Psoas muscle (tissue), 7 donors: ENCODE measurements at regions not wholly inside any gene's neighbourhood (a gene's known extent, or its start where the extent isn't known, plus 50 kb on each side); places are given as distances from the start of the nearest gene placed in this dataset.

Source experiments
- ATAC-seq, 4 donors: fragments of 200-7000 bp; cut with Tn5 transposase; one replicate each; pipeline ENCODE4 v1.9.1; 2020; ENCODE audit warnings: moderate library complexity in 3 of 4, mild to moderate bottlenecking in 2 of 4
- DNase-seq, 2 donors: peaks; one replicate each; pipeline ENCODE4 v3.0.0-alpha.2; 2020
- H3K27ac ChIP-seq: fragments of 200-600 bp; one replicate; pipeline ENCODE4 v1.8.0; 2022
- H3K27me3 ChIP-seq, 3 donors: fragments of 200-600 bp in 1 of 3; one replicate each; pipeline versions ENCODE4 v1.6.1 to v1.8.0; 2013 to 2022; ENCODE audit warnings: low read length in 2 of 3, mild to moderate bottlenecking in 2 of 3, moderate library complexity in 1 of 3; ENCODE audit not compliant: insufficient read depth in 3 of 3
- H3K36me3 ChIP-seq, 2 donors: fragments of 200-600 bp in 1 of 2; one replicate each; pipeline versions ENCODE4 v1.6.1 to v1.8.0; 2013 to 2022; ENCODE audit warnings: low read depth in 1 of 2, mild to moderate bottlenecking in 1 of 2, moderate library complexity in 1 of 2; ENCODE audit not compliant: insufficient read depth in 1 of 2
- H3K4me1 ChIP-seq: fragments of 200-600 bp; one replicate; pipeline ENCODE4 v1.8.0; 2022
- H3K4me3 ChIP-seq: fragments of 200-600 bp; one replicate; pipeline ENCODE4 v1.8.0; 2022; ENCODE audit warnings: mild to moderate bottlenecking
- H3K9me3 ChIP-seq: fragments of 200-600 bp; one replicate; pipeline ENCODE4 v1.8.0; 2022
- WGBS, 3 donors: extraction: QIAGEN DNeasy Blood & Tissue Kit; methylation state at CpG; one replicate each; pipeline versions ENCODE4 v1.1.6 to v1.1.7; 2013; 5-methylcytosine and 5-hydroxymethylcytosine counted together
- intact Hi-C, 2 donors: fragments of 100-400 bp; cut with DNase I; formaldehyde crosslinking; loops; one replicate each; pipeline versions ENCODE4 v1.11.0 to v1.14.2; 2022
- TF ChIP-seq, protein P1 (sequence below): fragments of 200-600 bp; IDR thresholded peaks from one replicate; pipeline ENCODE4 v1.8.0; 2022; ENCODE audit warnings: antibody characterized with exemption
- donor health status: healthy with polysubstance abuse.
- donor health status: DM: no; HTN: no; CAD: no; lungs with moderate emphysema.
- donor health status: Bipolar disorder and iron deficiency.
- donor health status: healthy.
- donor health status: DM: yes; HTN: yes; CAD: no.
- donor health status: DM: no; HTN: no; CAD: no.
- donor health status: DM: yes; HTN: yes; CAD: no.

DNA sequence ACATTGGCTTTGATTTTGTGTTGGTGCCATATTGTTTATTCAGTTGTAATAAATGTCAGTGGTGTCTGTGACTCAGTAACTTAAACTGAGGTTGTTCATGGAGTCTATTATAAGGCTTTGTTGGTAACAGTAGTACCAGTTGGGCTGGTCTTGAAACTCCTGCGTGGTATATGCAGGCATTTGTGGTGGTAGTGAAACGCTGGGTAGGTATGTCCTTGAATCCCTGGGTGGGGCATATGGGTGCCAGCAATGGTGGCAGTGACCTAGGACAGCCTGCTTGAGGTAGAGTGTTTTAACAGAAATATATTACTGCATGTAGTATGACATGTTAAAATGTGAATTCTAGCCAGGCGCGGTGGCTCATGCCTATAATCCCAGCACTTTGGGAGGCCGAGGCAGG is 1058.5 kb upstream of the SEMA6A start:
- intact Hi-C loops: no loop called here
- TF ChIP-seq, protein P1, sequence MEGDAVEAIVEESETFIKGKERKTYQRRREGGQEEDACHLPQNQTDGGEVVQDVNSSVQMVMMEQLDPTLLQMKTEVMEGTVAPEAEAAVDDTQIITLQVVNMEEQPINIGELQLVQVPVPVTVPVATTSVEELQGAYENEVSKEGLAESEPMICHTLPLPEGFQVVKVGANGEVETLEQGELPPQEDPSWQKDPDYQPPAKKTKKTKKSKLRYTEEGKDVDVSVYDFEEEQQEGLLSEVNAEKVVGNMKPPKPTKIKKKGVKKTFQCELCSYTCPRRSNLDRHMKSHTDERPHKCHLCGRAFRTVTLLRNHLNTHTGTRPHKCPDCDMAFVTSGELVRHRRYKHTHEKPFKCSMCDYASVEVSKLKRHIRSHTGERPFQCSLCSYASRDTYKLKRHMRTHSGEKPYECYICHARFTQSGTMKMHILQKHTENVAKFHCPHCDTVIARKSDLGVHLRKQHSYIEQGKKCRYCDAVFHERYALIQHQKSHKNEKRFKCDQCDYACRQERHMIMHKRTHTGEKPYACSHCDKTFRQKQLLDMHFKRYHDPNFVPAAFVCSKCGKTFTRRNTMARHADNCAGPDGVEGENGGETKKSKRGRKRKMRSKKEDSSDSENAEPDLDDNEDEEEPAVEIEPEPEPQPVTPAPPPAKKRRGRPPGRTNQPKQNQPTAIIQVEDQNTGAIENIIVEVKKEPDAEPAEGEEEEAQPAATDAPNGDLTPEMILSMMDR: no peak
- Histone ChIP-seq H3K27me3 (no peaks in the 10 kb centered on the region), H3K27ac (no peak overlapping the region), H3K36me3 (no peaks in the 10 kb centered on the region), H3K9me3 (peaks cover 15% of the 10 kb centered on the region), H3K4me1 (no peaks in the 10 kb centered on the region), H3K4me3 (no peak overlapping the region)
- WGBS, 3 donors: 90 to 97% (median 91%) methylated on average over 5 of the region's 5 CpGs
- ATAC-seq (no peak), DNase-seq (no peak)

DNA sequence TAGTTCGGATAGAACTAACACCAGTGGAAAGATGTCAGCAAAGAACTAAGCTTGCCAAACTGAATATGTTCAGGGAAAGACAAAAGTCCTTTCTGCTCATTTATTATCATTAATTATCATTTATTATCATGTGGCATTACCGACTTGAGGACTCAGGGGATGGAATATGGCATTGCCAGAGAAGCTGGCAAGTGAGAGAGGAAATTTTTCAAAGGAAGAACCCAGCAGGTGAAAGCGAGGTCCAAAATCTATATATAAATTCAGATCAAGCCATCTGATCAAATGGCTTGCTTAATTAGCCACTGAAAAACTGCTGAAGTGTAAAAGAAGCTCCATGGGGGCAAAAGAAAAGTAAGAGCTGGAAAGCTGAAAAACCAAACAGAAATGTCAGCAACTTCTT is 1049.6 kb upstream of the SEMA6A start:
- 85 to 91% (median 91%) methylated on average over 3 of the region's 3 CpGs for WGBS, 3 donors
- Histone ChIP-seq H3K4me3 (no peak overlapping the region), H3K27me3 (no peaks in the 10 kb centered on the region), H3K9me3 (peaks cover 10% of the 10 kb centered on the region), H3K36me3 (no peaks in the 10 kb centered on the region), H3K27ac (no peak overlapping the region), H3K4me1 (no peaks in the 10 kb centered on the region)
- TF ChIP-seq, protein P1: no peak
- intact Hi-C loops: no loop called here
- DNase-seq (no peak), ATAC-seq (no peak)

DNA sequence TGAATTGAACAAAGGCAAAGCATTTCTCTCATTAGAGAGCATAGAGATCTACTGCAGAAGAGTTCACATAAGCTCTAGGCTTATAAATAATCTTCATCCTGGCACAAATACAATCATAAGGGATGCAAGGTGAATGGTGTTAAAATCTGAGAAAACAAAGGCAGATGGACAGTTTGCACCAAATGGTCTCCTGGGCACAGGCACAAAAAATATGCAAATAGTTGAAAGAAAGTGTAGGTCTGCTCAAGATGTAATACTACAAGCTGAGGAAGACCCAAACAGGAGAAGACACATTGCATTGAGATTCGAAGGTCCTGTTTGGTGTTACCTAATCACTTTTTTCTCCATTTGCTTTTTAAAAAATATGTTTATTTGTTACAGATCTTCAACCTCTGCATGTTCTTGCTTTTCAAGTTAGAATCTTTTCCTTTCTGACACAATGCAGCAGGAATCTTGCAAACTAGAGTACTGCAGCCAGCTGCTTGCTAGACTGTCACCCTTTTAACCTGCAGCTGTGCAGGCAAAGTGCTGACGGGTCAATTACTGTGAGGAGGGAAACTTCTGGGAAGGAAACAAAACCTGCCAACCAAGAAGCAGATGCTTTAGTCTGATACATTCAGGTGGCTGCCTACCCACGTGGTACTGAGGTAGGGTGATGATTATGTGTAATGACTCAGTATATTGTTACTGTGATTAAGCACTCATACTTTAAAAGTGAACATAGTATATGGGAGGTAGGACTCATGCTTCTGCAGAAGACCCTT is 1048.6 kb upstream of the SEMA6A start:
- Histone ChIP-seq H3K9me3 (peaks cover 2% of the 10 kb centered on the region), H3K4me3 (no peak overlapping the region), H3K27ac (no peak overlapping the region), H3K27me3 (no peaks in the 10 kb centered on the region), H3K36me3 (no peaks in the 10 kb centered on the region), H3K4me1 (no peaks in the 10 kb centered on the region)
- TF ChIP-seq, protein P1: no peak
- intact Hi-C loops: no loop called here
- no peak for ATAC-seq
- 13 to 24% (median 18%) methylated on average over 3 of the region's 3 CpGs for WGBS, 3 donors
- no peak for DNase-seq

DNA sequence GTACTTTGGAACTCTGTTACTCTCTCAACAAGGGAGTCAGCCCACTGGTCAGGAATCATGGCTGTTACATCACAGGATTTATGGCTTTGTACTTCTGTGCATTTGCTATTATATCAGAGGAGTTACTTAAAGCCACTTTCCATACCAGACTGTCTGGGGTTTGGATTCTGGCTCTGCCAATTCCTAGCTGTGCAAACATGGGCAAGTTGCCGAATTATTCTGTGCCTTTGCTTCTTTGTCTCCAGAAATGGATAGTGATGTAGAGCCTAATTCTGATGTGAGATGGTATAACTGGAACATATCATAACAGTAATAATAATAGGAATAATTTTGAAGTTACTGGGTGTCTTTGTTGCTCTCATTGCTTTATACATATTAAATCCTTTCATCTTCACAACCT is 1047.3 kb upstream of the SEMA6A start:
- H3K36me3 ChIP-seq: no peaks in the 10 kb centered on the region
- ATAC-seq: no peak
- no peak for DNase-seq
- no peak overlapping the region for H3K27ac ChIP-seq
- TF ChIP-seq, protein P1: no peak
- no peaks in the 10 kb centered on the region for H3K9me3 ChIP-seq
- intact Hi-C loops: no loop called here
- no peak overlapping the region for H3K4me3 ChIP-seq
- H3K27me3 ChIP-seq: no peaks in the 10 kb centered on the region
- H3K4me1 ChIP-seq: no peaks in the 10 kb centered on the region
- 91 to 96% (median 95%) methylated on average over 1 of the region's 1 CpG for WGBS, 3 donors

DNA sequence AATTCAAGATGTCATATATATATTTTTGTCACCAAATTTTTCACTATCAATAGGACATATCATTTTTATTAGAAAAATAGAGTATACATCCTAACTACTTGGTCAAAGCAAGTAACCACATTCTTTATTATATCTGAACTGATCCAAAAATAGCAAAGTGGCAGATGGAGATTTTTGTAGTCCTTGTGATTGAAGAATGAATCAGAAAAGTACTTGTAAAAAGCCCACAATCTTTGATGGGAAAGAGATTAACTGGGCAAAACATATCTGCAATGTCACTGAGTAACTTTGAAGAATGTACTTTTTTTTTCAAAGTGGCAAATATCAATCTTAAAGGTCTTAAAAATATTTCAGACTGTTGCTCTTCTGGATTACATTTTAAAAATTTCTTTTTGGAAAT is 1040.6 kb upstream of the SEMA6A start:
- intact Hi-C loops: no loop called here
- TF ChIP-seq, protein P1: no peak
- no peaks in the 10 kb centered on the region for H3K27me3 ChIP-seq
- peaks cover 5% of the 10 kb centered on the region for H3K9me3 ChIP-seq
- no peaks in the 10 kb centered on the region for H3K36me3 ChIP-seq
- DNase-seq (no peak), ATAC-seq (no peak)
- no peak overlapping the region for H3K27ac ChIP-seq
- no peaks in the 10 kb centered on the region for H3K4me1 ChIP-seq
- no peak overlapping the region for H3K4me3 ChIP-seq
